DOHH2 (cell line): ENCODE measurements at regions not wholly inside any gene's neighbourhood (a gene's known extent, or its start where the extent isn't known, plus 50 kb on each side); places are given as distances from the start of the nearest gene placed in this dataset.

Source experiments
- H3F3A ChIP-seq: fragments of 200-600 bp; sonication (generic), shearing (Covaris generic); 2 replicates; pipeline ENCODE4 v1.6.0; 2016; ENCODE audit warnings: antibody characterized with exemption, mild to moderate bottlenecking; ENCODE audit not compliant: control insufficient read depth, insufficient read depth
- H3K27ac ChIP-seq: fragments of 200-600 bp; sonication (generic); 2 replicates; pipeline ENCODE4 v1.5.1; 2014; ENCODE audit warnings: low read depth, mild to moderate bottlenecking, low read length, moderate library complexity
- H3K27me3 ChIP-seq: fragments of 200-600 bp; sonication (generic); 2 replicates; pipeline ENCODE4 v1.6.1; 2014; ENCODE audit warnings: mild to moderate bottlenecking, low read length, mixed read lengths; ENCODE audit not compliant: control insufficient read depth
- H3K36me3 ChIP-seq: fragments of 200-600 bp; sonication (generic); 2 replicates; pipeline ENCODE4 v1.6.1; 2014; ENCODE audit warnings: mild to moderate bottlenecking, low read length, moderate library complexity, mixed read lengths; ENCODE audit not compliant: control insufficient read depth
- H3K4me1 ChIP-seq: fragments of 200-600 bp; sonication (generic); 2 replicates; pipeline ENCODE4 v1.6.1; 2014; ENCODE audit warnings: mild to moderate bottlenecking, low read length, mixed read lengths; ENCODE audit not compliant: control insufficient read depth
- H3K4me2 ChIP-seq: fragments of 200-600 bp; sonication (generic); 2 replicates; pipeline ENCODE4 v1.6.0; 2014; ENCODE audit warnings: mild to moderate bottlenecking, low read length, moderate library complexity
- H3K4me3 ChIP-seq: fragments of 200-600 bp; sonication (generic); 2 replicates; pipeline ENCODE4 v1.5.1; 2014; ENCODE audit warnings: mild to moderate bottlenecking, low read length, mixed read lengths
- H3K79me2 ChIP-seq: fragments of 200-600 bp; sonication (generic); 2 replicates; pipeline ENCODE4 v1.6.1; 2014; ENCODE audit warnings: mild to moderate bottlenecking, low read length, mixed read lengths; ENCODE audit not compliant: control insufficient read depth
- H3K9me2 ChIP-seq: fragments of 200-600 bp; sonication (generic); replicated peaks from 2 replicates; pipeline ENCODE4 v1.6.1; 2014; ENCODE audit warnings: mild to moderate bottlenecking, low read length, mixed read lengths; ENCODE audit not compliant: control insufficient read depth
- H3K9me3 ChIP-seq: fragments of 200-600 bp; sonication (generic); 2 replicates; pipeline ENCODE4 v1.6.1; 2014; ENCODE audit warnings: antibody characterized with exemption, low read length, mixed read lengths; ENCODE audit not compliant: control insufficient read depth, insufficient read depth
- H4K20me1 ChIP-seq: fragments of 200-600 bp; sonication (generic); 2 replicates; pipeline ENCODE4 v1.6.0; 2014; ENCODE audit warnings: low read depth, mild to moderate bottlenecking, antibody characterized with exemption, low read length, moderate library complexity; ENCODE audit not compliant: control insufficient read depth, insufficient read depth
- CTCF ChIP-seq: fragments of 200-600 bp; sonication (generic); IDR thresholded peaks from one replicate; pipeline ENCODE4 v1.5.1; 2014; ENCODE audit warnings: antibody characterized with exemption, mild to moderate bottlenecking, low read depth, low read length; ENCODE audit not compliant: poor library complexity, severe bottlenecking
- EZH2phosphoT487 ChIP-seq: fragments of 200-600 bp; sonication (generic); IDR thresholded peaks from 2 replicates; pipeline ENCODE4 v1.6.1; 2017; ENCODE audit warnings: borderline replicate concordance, mild to moderate bottlenecking, antibody characterized with exemption, low read length, moderate library complexity, mixed read lengths

- Histone ChIP-seq H3F3A (no peaks in the 10 kb centered on the region), H3K9me2 (no peaks in the 10 kb centered on the region), H3K4me2 (no peak overlapping the region), H3K79me2 (no peaks in the 10 kb centered on the region), H3K9me3 (no peaks in the 10 kb centered on the region; the same call in 1 of the 2 replicates), H3K36me3 (no peaks in the 10 kb centered on the region), H3K27me3 (no peaks in the 10 kb centered on the region), H4K20me1 (no peaks in the 10 kb centered on the region), H3K4me1 (no peaks in the 10 kb centered on the region), H3K27ac (no peak overlapping the region), H3K4me3 (no peak overlapping the region)
- TF ChIP-seq EZH2phosphoT487 (no peak), CTCF (no peak)
Observed at GRCh38 chr21:19864476-19864875, 1133.7 kb upstream of the NCAM2 start.

GRCh38 chr21:19870682-19871081 is 1127.5 kb upstream of the NCAM2 start:
- Histone ChIP-seq H3K27me3 (no peaks in the 10 kb centered on the region), H3K9me2 (no peaks in the 10 kb centered on the region), H3K9me3 (no peaks in the 10 kb centered on the region), H3K4me2 (no peak overlapping the region), H3K27ac (no peak overlapping the region), H4K20me1 (no peaks in the 10 kb centered on the region), H3K36me3 (no peaks in the 10 kb centered on the region), H3F3A (no peaks in the 10 kb centered on the region), H3K4me3 (no peak overlapping the region), H3K79me2 (no peaks in the 10 kb centered on the region), H3K4me1 (no peaks in the 10 kb centered on the region)
- no peak for TF ChIP-seq EZH2phosphoT487
- TF ChIP-seq CTCF = no peak

GRCh38 chr21:19874521-19874920 is 1123.7 kb upstream of the NCAM2 start:
- Histone ChIP-seq H4K20me1 (no peaks in the 10 kb centered on the region), H3K9me2 (no peaks in the 10 kb centered on the region), H3K9me3 (no peaks in the 10 kb centered on the region; the same call in 1 of the 2 replicates), H3K36me3 (no peaks in the 10 kb centered on the region), H3K4me1 (no peaks in the 10 kb centered on the region), H3K4me2 (no peak overlapping the region), H3F3A (no peaks in the 10 kb centered on the region), H3K79me2 (no peaks in the 10 kb centered on the region), H3K27me3 (no peaks in the 10 kb centered on the region), H3K4me3 (no peak overlapping the region), H3K27ac (no peak overlapping the region)
- no peak for TF ChIP-seq CTCF
- TF ChIP-seq EZH2phosphoT487 = no peak

- no peaks in the 10 kb centered on the region for H3K9me2 ChIP-seq
- H3F3A ChIP-seq = no peaks in the 10 kb centered on the region
- H3K9me3 ChIP-seq = peaks cover 3% of the 10 kb centered on the region; the same call in 1 of the 2 replicates
- H3K4me3 ChIP-seq = no peak overlapping the region
- no peaks in the 10 kb centered on the region for H3K79me2 ChIP-seq
- H3K36me3 ChIP-seq = no peaks in the 10 kb centered on the region
- H3K27ac ChIP-seq = no peak overlapping the region
- H3K4me1 ChIP-seq = no peaks in the 10 kb centered on the region
- TF ChIP-seq CTCF = no peak
- no peak for TF ChIP-seq EZH2phosphoT487
- no peaks in the 10 kb centered on the region for H4K20me1 ChIP-seq
- H3K4me2 ChIP-seq = no peak overlapping the region
- H3K27me3 ChIP-seq = no peaks in the 10 kb centered on the region
Observed at GRCh38 chr21:19878133-19878532, 1120.1 kb upstream of the NCAM2 start.
